ENCODE measurements at regions not wholly inside any gene's neighbourhood (a gene's known extent, or its start where the extent isn't known, plus 50 kb on each side); places are given as distances from the start of the nearest gene placed in this dataset.

- intact Hi-C loops (cut with DNase I) = no loop called here
Measured at GRCh38 chr11:25520459-25520858, 811.5 kb upstream of the ANO3 start.

GRCh38 chr11:25527841-25528240 is 804.1 kb upstream of the ANO3 start:
- H3K36me3 ChIP-seq (replicated peaks in 1 of 2) = no peaks in the 10 kb centered on the region
- 57 to 93% (median 80%) methylated on average over 2 of the region's 2 CpGs for WGBS, 4 donors
- DNase-seq = no peak
- no peaks in the 10 kb centered on the region for H3K27me3 ChIP-seq
- H3K4me3 ChIP-seq = no peak overlapping the region
- intact Hi-C loops (cut with DNase I) = no loop called here
- no peaks in the 10 kb centered on the region for H3K4me1 ChIP-seq (replicated peaks in 1 of 2)
- no peaks in the 10 kb centered on the region for H3K9me3 ChIP-seq (replicated peaks in 1 of 3)
- no peak overlapping the region for H3K27ac ChIP-seq
- TF ChIP-seq POLR2A (IDR thresholded peaks at IDR 0.05) = no peak
- no peak for TF ChIP-seq CTCF (IDR thresholded peaks at IDR 0.05)

More at GRCh38 chr11:25520459-25520858, 811.5 kb upstream of the ANO3 start:
- H3K9me3 ChIP-seq (replicated peaks in 1 of 3) = no peaks in the 10 kb centered on the region
- no peaks in the 10 kb centered on the region for H3K27me3 ChIP-seq
- no peaks in the 10 kb centered on the region for H3K36me3 ChIP-seq (replicated peaks in 1 of 2)
- no peak for DNase-seq
- H3K27ac ChIP-seq = no peak overlapping the region
- H3K4me1 ChIP-seq (replicated peaks in 1 of 2) = no peaks in the 10 kb centered on the region
- H3K4me3 ChIP-seq = no peak overlapping the region
- no peak for TF ChIP-seq CTCF (IDR thresholded peaks at IDR 0.05)
- no peak for TF ChIP-seq POLR2A (IDR thresholded peaks at IDR 0.05)

- TF ChIP-seq POLR2A (IDR thresholded peaks at IDR 0.05) (no peak), CTCF (IDR thresholded peaks at IDR 0.05) (no peak)
- Histone ChIP-seq H3K36me3 (replicated peaks in 1 of 2) (no peaks in the 10 kb centered on the region), H3K4me3 (no peak overlapping the region), H3K9me3 (replicated peaks in 1 of 3) (no peaks in the 10 kb centered on the region), H3K27ac (no peak overlapping the region), H3K4me1 (replicated peaks in 1 of 2) (no peaks in the 10 kb centered on the region), H3K27me3 (no peaks in the 10 kb centered on the region)
- intact Hi-C loops (cut with DNase I) = no loop called here
- DNase-seq = no peak
- WGBS, 4 donors = 85 to 96% (median 92%) methylated on average over 1 of the region's 1 CpG
Measured at GRCh38 chr11:25529572-25529971, 802.4 kb upstream of the ANO3 start.

GRCh38 chr11:25535467-25536272 is 796.3 kb upstream of the ANO3 start:
- TF ChIP-seq CTCF (IDR thresholded peaks at IDR 0.05) (no peak), POLR2A (IDR thresholded peaks at IDR 0.05) (no peak)
- Histone ChIP-seq H3K27me3 (no peaks in the 10 kb centered on the region), H3K4me3 (no peak overlapping the region), H3K27ac (no peak overlapping the region), H3K9me3 (replicated peaks in 1 of 3) (no peaks in the 10 kb centered on the region), H3K4me1 (replicated peaks in 1 of 2) (no peaks in the 10 kb centered on the region), H3K36me3 (replicated peaks in 1 of 2) (no peaks in the 10 kb centered on the region)
- peak in 3 of 7 donors; percentile 9 to 40 (median 12) for DNase-seq
- intact Hi-C loops (cut with DNase I) = no loop called here
- 57 to 68% (median 60%) methylated on average over 4 of the region's 4 CpGs for WGBS, 4 donors

Measured in adrenal gland (tissue), 9 donors.